NCI-H187 (cell line): ENCODE measurements at regions not wholly inside any gene's neighbourhood (a gene's known extent, or its start where the extent isn't known, plus 50 kb on each side); places are given as distances from the start of the nearest gene placed in this dataset.
"Not testable (repeated sequence)": the region's sequence is repeated elsewhere in the genome, so short reads cannot be mapped to it uniquely, and the experiment has no call there.

Experiments
- DNase-seq, 2 experiments: peaks; one replicate each; lab custom pipeline; 2025; lab: John Stamatoyannopoulos, UW

- DNase-seq: no peak
Observed at GRCh38 chr2:34193164-34193563, 594.1 kb upstream of the FAM98A start.

GRCh38 chr2:34188464-34189303 is 589.6 kb upstream of the FAM98A start:
- no peak for DNase-seq

- no peak for DNase-seq
Observed at GRCh38 chr2:34179511-34179910, 580.4 kb upstream of the FAM98A start.

- no peak for DNase-seq
Observed at GRCh38 chr2:34178482-34178881, 579.4 kb upstream of the FAM98A start.

- no peak for DNase-seq
Observed at GRCh38 chr2:34176693-34177092, 577.6 kb upstream of the FAM98A start.

GRCh38 chr2:34174506-34174905 is 575.4 kb upstream of the FAM98A start:
- DNase-seq: no peak

GRCh38 chr2:34162231-34162630 is 563.1 kb upstream of the FAM98A start:
- DNase-seq: no peak

GRCh38 chr2:34161549-34161948 is 562.5 kb upstream of the FAM98A start:
- no peak for DNase-seq

- DNase-seq: no peak
Observed at GRCh38 chr2:34159901-34160300, 560.8 kb upstream of the FAM98A start.

- no peak for DNase-seq
Observed at GRCh38 chr2:34153484-34153883, 554.4 kb upstream of the FAM98A start.

GRCh38 chr2:34147780-34148179 is 548.7 kb upstream of the FAM98A start:
- DNase-seq: no peak

GRCh38 chr2:34143149-34143548 is 544.0 kb upstream of the FAM98A start:
- no peak for DNase-seq

GRCh38 chr2:34142531-34143008 is 543.5 kb upstream of the FAM98A start:
- not testable (repeated sequence) for DNase-seq

GRCh38 chr2:34133065-34133464 is 534.0 kb upstream of the FAM98A start:
- DNase-seq: not testable (repeated sequence)

- no peak for DNase-seq
Observed at GRCh38 chr2:34126279-34126678, 527.2 kb upstream of the FAM98A start.

GRCh38 chr2:34123996-34124785 is 525.1 kb upstream of the FAM98A start:
- DNase-seq: no peak

- no peak for DNase-seq
Observed at GRCh38 chr2:34121076-34121475, 522.0 kb upstream of the FAM98A start.

GRCh38 chr2:34115076-34115475 is 516.0 kb upstream of the FAM98A start:
- DNase-seq: no peak

- DNase-seq: no peak
Observed at GRCh38 chr2:34112161-34112560, 513.1 kb upstream of the FAM98A start.

- no peak for DNase-seq
Observed at GRCh38 chr2:34110392-34110791, 511.3 kb upstream of the FAM98A start.

- DNase-seq: no peak
Observed at GRCh38 chr2:34107811-34108210, 508.7 kb upstream of the FAM98A start.

- DNase-seq: no peak
Observed at GRCh38 chr2:34105006-34105767, 506.1 kb upstream of the FAM98A start.
